GM12892 (cell line): ENCODE measurements at regions not wholly inside any gene's neighbourhood (a gene's known extent, or its start where the extent isn't known, plus 50 kb on each side); places are given as distances from the start of the nearest gene placed in this dataset.

Experiments used
- POLR2A ChIP-seq: IDR thresholded peaks from 2 replicates; pipeline ENCODE4 v1.6.1; 2011; ENCODE audit warnings: low read depth, low read length, control low read depth
- POLR2AphosphoS5 ChIP-seq: IDR thresholded peaks from 2 replicates; pipeline ENCODE4 v1.6.1; 2011; ENCODE audit warnings: low read depth, low read length, control low read depth

GRCh38 chr9:26530841-26531240, 361.8 kb downstream of the CAAP1 start:
- TF ChIP-seq POLR2A, result no peak
- no peak for TF ChIP-seq POLR2AphosphoS5
